T-cell (primary cell): ENCODE measurements at regions not wholly inside any gene's neighbourhood (a gene's known extent, or its start where the extent isn't known, plus 50 kb on each side); places are given as distances from the start of the nearest gene placed in this dataset.

ENCODE experiments used
- ATAC-seq, 4 experiments: fragments of 200-7000 bp in 3 of 4; fragments of 150-1000 bp in 1 of 4; cut with Tn5 transposase; replicated peaks in 1 of 4; 1 replicate in 3 of 4; 2 replicates in 1 of 4; pipeline ENCODE4 v1.10.0; 2021; ENCODE audit warnings: moderate library complexity in 3 of 4, mild to moderate bottlenecking in 2 of 4, moderate number of reproducible peaks in 1 of 4
- CTCF ChIA-PET, 2 donors: fragments of 300-600 bp; sonication (Branson Sonifier 250); formaldehyde crosslinking; loops; one replicate each; lab custom pipeline; 2022; ENCODE audit warnings: antibody characterized with exemption in 2 of 2; lab: Charles Lee
- POLR2A ChIA-PET, 2 donors: fragments of 300-600 bp; sonication (Branson Sonifier 250); formaldehyde crosslinking; loops; one replicate each; lab custom pipeline; 2022; ENCODE audit warnings: antibody characterized with exemption in 2 of 2; lab: Charles Lee
- DNase-seq, 35 experiments: peaks; one replicate each; pipeline versions ENCODE4 v3.0.0 to v3.0.0-alpha.2; 2013 to 2023
- H3K27ac ChIP-seq: one replicate; pipeline ENCODE4 v1.5.1; 2013; ENCODE audit warnings: low read length
- H3K27me3 ChIP-seq, 2 experiments: replicated peaks in 1 of 2; 1 replicate in 1 of 2; 2 replicates in 1 of 2; pipeline versions ENCODE4 v1.6.1 to v1.7.0; 2013; ENCODE audit warnings: low read length in 1 of 2, mixed read lengths in 1 of 2; ENCODE audit not compliant: control insufficient read depth in 2 of 2, insufficient read depth in 2 of 2; ENCODE audit errors: extremely low read depth in 1 of 2
- H3K36me3 ChIP-seq, 2 donors: 1 replicate in 1 of 2; 2 replicates in 1 of 2; pipeline versions ENCODE4 v1.6.1 to v1.7.0; 2013; ENCODE audit warnings: low read length in 1 of 2; ENCODE audit not compliant: control insufficient read depth in 2 of 2, insufficient read depth in 1 of 2; ENCODE audit errors: extremely low read depth in 1 of 2
- H3K4me1 ChIP-seq, 2 experiments: 1 replicate in 1 of 2; 2 replicates in 1 of 2; pipeline versions ENCODE4 v1.6.1 to v1.7.0; 2013; ENCODE audit warnings: low read length in 2 of 2, mixed read lengths in 1 of 2; ENCODE audit not compliant: insufficient read depth in 2 of 2, control insufficient read depth in 1 of 2; ENCODE audit errors: extremely low read depth in 1 of 2
- H3K4me3 ChIP-seq, 2 donors: 1 replicate in 1 of 2; 2 replicates in 1 of 2; pipeline versions ENCODE4 v1.5.1 to v1.7.0; 2013; ENCODE audit warnings: mild to moderate bottlenecking in 2 of 2, low read length in 1 of 2, moderate library complexity in 1 of 2; ENCODE audit not compliant: control insufficient read depth in 1 of 2; ENCODE audit errors: extremely low read depth in 1 of 2
- H3K9me3 ChIP-seq: 2 replicates; pipeline ENCODE4 v1.7.0; 2013
- H3K27ac Mint-ChIP-seq, 2 donors: one replicate each; pipeline ENCODE4 v1.8.0; 2020 to 2021; ENCODE audit warnings: mild to moderate bottlenecking in 2 of 2, mixed read lengths in 2 of 2
- H3K27me3 Mint-ChIP-seq, 2 donors: one replicate each; pipeline ENCODE4 v1.8.0; 2021 to 2022; ENCODE audit warnings: mixed read lengths in 2 of 2
- H3K36me3 Mint-ChIP-seq: one replicate; pipeline ENCODE4 v1.8.0; 2021; ENCODE audit warnings: mixed read lengths
- H3K4me1 Mint-ChIP-seq, 3 donors: one replicate each; pipeline ENCODE4 v1.8.0; 2020 to 2022; ENCODE audit warnings: mixed read lengths in 3 of 3, mild to moderate bottlenecking in 1 of 3
- H3K4me3 Mint-ChIP-seq, 3 donors: one replicate each; pipeline ENCODE4 v1.8.0; 2020 to 2022; ENCODE audit warnings: mild to moderate bottlenecking in 3 of 3, mixed read lengths in 3 of 3, moderate library complexity in 3 of 3
- H3K9me3 Mint-ChIP-seq, 3 donors: one replicate each; pipeline ENCODE4 v1.8.0; 2020 to 2022; ENCODE audit warnings: mixed read lengths in 3 of 3
- WGBS: methylation state at CpG from one replicate; pipeline ENCODE4 v1.1.5; 2013; ENCODE audit warnings: missing lambda C conversion rate; ENCODE audit not compliant: insufficient coverage; 5-methylcytosine and 5-hydroxymethylcytosine counted together

DNA sequence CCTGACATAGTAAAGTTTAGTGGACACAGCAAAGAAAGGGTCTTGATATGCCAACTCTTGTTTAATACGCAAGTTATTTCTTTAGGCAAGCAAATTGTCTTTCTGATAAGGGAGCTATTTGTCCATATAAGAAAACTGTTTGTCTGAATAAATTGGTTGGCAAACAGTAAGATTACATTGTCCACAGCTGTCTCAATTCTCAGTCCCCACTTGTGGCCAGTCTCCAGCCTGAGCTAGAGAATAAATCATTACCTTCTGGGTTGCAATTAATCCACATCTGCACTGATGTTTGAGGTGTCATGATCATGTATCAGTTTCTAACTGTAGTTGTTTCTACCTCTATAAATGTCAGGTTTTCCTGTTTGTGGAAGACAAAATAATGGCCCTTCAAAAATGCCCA, 60.0 kb upstream of the TNR start:
- peaks cover 1 to 9% of the 10 kb centered on the region in 2 donors for H3K27me3 Mint-ChIP-seq
- no peaks in the 10 kb centered on the region for H3K9me3 ChIP-seq
- no peak overlapping the region for H3K4me3 ChIP-seq
- no peak overlapping the region for H3K27ac ChIP-seq
- H3K4me1 ChIP-seq: no peaks in the 10 kb centered on the region
- H3K4me1 Mint-ChIP-seq: no peaks in the 10 kb centered on the region
- peaks cover 0 to 5% of the 10 kb centered on the region in 2 experiments for H3K27me3 ChIP-seq
- CTCF ChIA-PET: no interaction called here
- no peaks in the 10 kb centered on the region for H3K9me3 Mint-ChIP-seq
- POLR2A ChIA-PET: no interaction called here
- H3K36me3 Mint-ChIP-seq: no peaks in the 10 kb centered on the region
- no peak overlapping the region for H3K27ac Mint-ChIP-seq
- no peaks in the 10 kb centered on the region for H3K36me3 ChIP-seq
- no peak for DNase-seq
- ATAC-seq: no peak
- WGBS: 100% methylated on average over 1 of the region's 1 CpG
- H3K4me3 Mint-ChIP-seq: no peak overlapping the region

DNA sequence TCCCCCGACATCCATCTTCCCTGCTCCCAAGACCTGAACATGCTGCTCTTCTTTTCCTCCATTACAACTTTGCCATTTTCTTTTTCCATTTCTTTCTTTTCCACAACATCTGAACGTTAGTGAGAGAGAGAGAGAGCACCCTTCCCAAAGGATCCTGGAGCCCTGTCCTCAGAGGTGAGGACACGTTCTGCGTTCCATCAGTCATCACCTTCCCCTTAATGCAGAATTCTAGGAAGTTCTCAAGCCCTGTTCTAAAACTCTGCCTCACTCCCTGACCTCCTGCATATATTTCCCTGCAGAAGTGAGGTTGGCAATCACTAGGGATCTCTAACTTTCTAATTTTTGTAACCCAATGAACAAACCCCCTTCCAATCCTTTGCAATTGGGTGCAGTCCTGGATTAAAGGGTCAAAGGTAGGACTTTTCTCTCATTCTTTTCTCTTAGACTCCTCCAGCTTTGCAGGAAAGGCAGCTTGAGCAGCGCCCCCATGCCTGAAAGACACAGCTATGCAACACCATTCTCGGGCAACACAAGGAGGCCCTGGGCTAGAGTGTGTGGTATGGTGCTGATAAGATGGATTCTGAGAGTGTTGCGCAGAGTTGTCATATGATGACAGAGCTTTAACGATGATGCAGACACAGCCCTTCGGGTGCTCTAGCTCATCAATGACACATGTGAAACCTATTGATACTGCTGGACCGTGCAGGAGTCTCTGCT, 59.2 kb upstream of the TNR start:
- CTCF ChIA-PET: no interaction called here
- no peaks in the 10 kb centered on the region for H3K9me3 Mint-ChIP-seq
- Histone ChIP-seq H3K27me3 (peaks cover 0 to 3% of the 10 kb centered on the region in 2 experiments), H3K27ac (no peak overlapping the region), H3K9me3 (no peaks in the 10 kb centered on the region), H3K36me3 (no peaks in the 10 kb centered on the region), H3K4me1 (no peaks in the 10 kb centered on the region), H3K4me3 (no peak overlapping the region)
- ATAC-seq (no peak), DNase-seq (no peak)
- POLR2A ChIA-PET: no interaction called here
- H3K27me3 Mint-ChIP-seq: peaks cover 1 to 5% of the 10 kb centered on the region in 2 donors
- no peak overlapping the region for H3K4me3 Mint-ChIP-seq
- 90% methylated on average over 7 of the region's 10 CpGs for WGBS
- H3K27ac Mint-ChIP-seq: no peak overlapping the region
- no peaks in the 10 kb centered on the region for H3K4me1 Mint-ChIP-seq
- H3K36me3 Mint-ChIP-seq: no peaks in the 10 kb centered on the region

DNA sequence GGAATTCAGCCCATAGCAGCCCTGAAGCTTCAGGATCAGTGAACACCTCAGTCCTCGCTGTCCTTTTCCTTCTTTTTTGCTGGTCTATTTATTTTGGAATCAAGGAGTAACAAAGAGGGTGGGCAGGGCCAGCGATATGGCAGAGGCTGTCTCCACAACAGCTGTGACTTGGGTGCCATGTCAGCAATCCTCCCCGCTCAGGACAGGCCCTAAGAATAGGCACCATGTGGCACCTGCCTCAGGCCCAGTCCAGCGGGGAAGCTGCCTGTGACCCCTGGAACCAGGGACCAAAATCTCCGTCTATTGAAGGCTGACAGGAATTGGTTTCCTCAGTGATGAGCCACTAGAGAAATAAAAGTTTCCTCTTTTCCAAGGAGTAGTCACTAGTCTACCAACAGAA, 58.6 kb upstream of the TNR start:
- no peaks in the 10 kb centered on the region for H3K4me1 ChIP-seq
- H3K4me3 Mint-ChIP-seq: no peak overlapping the region
- CTCF ChIA-PET: no interaction called here
- no peaks in the 10 kb centered on the region for H3K4me1 Mint-ChIP-seq
- peaks cover 5 to 8% of the 10 kb centered on the region in 2 donors for H3K27me3 Mint-ChIP-seq
- no peak overlapping the region for H3K27ac Mint-ChIP-seq
- WGBS: 70% methylated on average over 4 of the region's 5 CpGs
- no peaks in the 10 kb centered on the region for H3K9me3 Mint-ChIP-seq
- POLR2A ChIA-PET: no interaction called here
- no peak for DNase-seq
- no peaks in the 10 kb centered on the region for H3K9me3 ChIP-seq
- H3K36me3 ChIP-seq: no peaks in the 10 kb centered on the region
- no peaks in the 10 kb centered on the region for H3K36me3 Mint-ChIP-seq
- H3K27ac ChIP-seq: no peak overlapping the region
- H3K4me3 ChIP-seq: no peak overlapping the region
- ATAC-seq: no peak
- peaks cover 0 to 3% of the 10 kb centered on the region in 2 experiments for H3K27me3 ChIP-seq

DNA sequence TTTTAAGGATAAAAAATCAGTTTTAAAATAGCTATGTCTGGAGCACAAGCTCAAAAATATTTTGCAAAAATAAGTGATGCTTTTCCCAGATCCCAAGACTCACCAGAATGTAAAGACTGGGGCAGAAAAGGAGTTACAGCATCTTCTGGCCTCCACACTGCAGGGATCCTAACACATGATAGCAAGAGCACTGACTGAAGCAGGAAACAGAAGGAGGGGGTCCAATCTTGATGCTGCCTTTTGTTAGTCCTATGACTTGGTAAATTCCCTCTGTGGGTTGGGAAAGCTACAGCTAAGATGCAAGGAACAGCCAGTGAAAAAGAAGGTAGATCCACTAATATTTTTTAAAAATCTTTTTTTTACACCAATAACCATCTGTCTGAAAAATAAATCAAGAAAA, 54.2 kb upstream of the TNR start:
- Histone ChIP-seq H3K27me3 (peaks cover 0 to 4% of the 10 kb centered on the region in 2 experiments), H3K36me3 (no peaks in the 10 kb centered on the region), H3K27ac (no peak overlapping the region), H3K9me3 (no peaks in the 10 kb centered on the region), H3K4me3 (no peak overlapping the region), H3K4me1 (no peaks in the 10 kb centered on the region)
- ChIA-PET CTCF (no interaction called here), POLR2A (no interaction called here)
- DNase-seq: no peak
- H3K4me3 Mint-ChIP-seq: no peak overlapping the region
- ATAC-seq: no peak
- H3K27ac Mint-ChIP-seq: no peak overlapping the region
- H3K4me1 Mint-ChIP-seq: no peaks in the 10 kb centered on the region
- peaks cover 12 to 16% of the 10 kb centered on the region in 2 donors for H3K27me3 Mint-ChIP-seq
- no peaks in the 10 kb centered on the region for H3K36me3 Mint-ChIP-seq
- H3K9me3 Mint-ChIP-seq: no peaks in the 10 kb centered on the region

DNA sequence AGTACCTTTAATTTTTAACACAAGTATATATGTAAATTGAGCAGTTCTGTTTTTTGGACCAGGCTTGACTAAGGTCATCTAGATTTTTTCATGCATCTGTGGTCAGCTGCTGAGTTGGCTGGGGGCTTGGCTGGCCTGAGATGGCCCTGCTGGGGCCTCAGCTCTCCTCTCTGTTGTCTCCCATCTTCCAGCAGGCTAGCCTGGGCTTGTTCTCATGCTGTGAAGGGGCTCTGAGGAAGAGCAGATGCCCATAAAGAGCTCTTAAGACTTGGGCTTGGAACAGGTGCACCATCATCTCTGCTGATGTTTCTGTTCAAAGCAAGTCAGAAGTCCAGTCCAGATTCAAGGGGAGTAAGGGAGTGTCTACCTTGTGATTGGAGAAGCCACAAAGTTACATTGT, 51.2 kb upstream of the TNR start:
- Histone ChIP-seq H3K4me3 (no peak overlapping the region), H3K4me1 (no peaks in the 10 kb centered on the region), H3K27ac (no peak overlapping the region), H3K27me3 (peaks cover 0 to 9% of the 10 kb centered on the region in 2 experiments), H3K9me3 (no peaks in the 10 kb centered on the region), H3K36me3 (no peaks in the 10 kb centered on the region)
- Mint-ChIP-seq H3K4me3 (no peak overlapping the region), H3K4me1 (no peaks in the 10 kb centered on the region), H3K9me3 (no peaks in the 10 kb centered on the region), H3K36me3 (no peaks in the 10 kb centered on the region), H3K27me3 (peaks cover 20 to 28% of the 10 kb centered on the region in 2 donors), H3K27ac (no peak overlapping the region)
- CTCF ChIA-PET: no interaction called here
- ATAC-seq (no peak), DNase-seq (no peak)
- POLR2A ChIA-PET: no interaction called here

DNA sequence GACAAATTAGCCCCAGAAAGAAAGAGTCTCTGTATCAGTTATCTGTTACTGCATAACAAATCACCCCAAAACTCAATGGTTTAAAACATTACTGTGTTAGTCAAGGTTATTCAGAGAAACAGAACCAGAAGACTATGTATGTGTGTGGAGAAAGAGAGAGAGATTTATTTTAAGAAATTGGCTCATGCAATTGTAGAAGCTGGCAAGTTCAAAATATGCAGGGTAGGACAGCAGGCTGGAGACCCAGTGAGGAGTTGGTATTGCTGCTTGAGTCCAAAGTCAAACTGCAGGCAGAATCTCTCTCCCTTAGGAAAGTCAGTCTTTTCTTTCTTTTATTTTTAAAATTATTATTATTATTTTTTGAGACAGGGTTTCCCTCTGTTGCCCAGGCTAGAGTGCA, 50.2 kb upstream of the TNR start:
- Histone ChIP-seq H3K9me3 (no peaks in the 10 kb centered on the region), H3K27ac (no peak overlapping the region), H3K27me3 (peaks cover 0 to 9% of the 10 kb centered on the region in 2 experiments), H3K4me1 (no peaks in the 10 kb centered on the region), H3K36me3 (no peaks in the 10 kb centered on the region), H3K4me3 (no peak overlapping the region)
- POLR2A ChIA-PET: no interaction called here
- H3K4me3 Mint-ChIP-seq: no peak overlapping the region
- H3K27ac Mint-ChIP-seq: no peak overlapping the region
- H3K9me3 Mint-ChIP-seq: no peaks in the 10 kb centered on the region
- CTCF ChIA-PET: interaction anchor here in 1 of 2 donors (0.5 kb wide), 1 partner anchor 671 kb away, joined by 3 read pairs; no protein-coding TSS in a partner anchor
- H3K4me1 Mint-ChIP-seq: no peaks in the 10 kb centered on the region
- no peaks in the 10 kb centered on the region for H3K36me3 Mint-ChIP-seq
- H3K27me3 Mint-ChIP-seq: peaks cover 26 to 34% of the 10 kb centered on the region in 2 donors
- no peak for ATAC-seq
- no peak for DNase-seq
